Glutamatergic neuron (in vitro differentiated cells): ENCODE measurements at regions not wholly inside any gene's neighbourhood (a gene's known extent, or its start where the extent isn't known, plus 50 kb on each side); places are given as distances from the start of the nearest gene placed in this dataset.
"Not testable (repeated sequence)": the region's sequence is repeated elsewhere in the genome, so short reads cannot be mapped to it uniquely, and the experiment has no call there.

Experiments used
- DNase-seq: peaks from one replicate; pipeline ENCODE4 v3.0.0; 2022
- H3K27ac Mint-ChIP-seq: one replicate; pipeline ENCODE4 v1.8.0; 2020; ENCODE audit warnings: mild to moderate bottlenecking, mixed read lengths, inconsistent platforms; ENCODE audit not compliant: unreplicated experiment
- H3K27me3 Mint-ChIP-seq: one replicate; pipeline ENCODE4 v1.8.0; 2020; ENCODE audit warnings: mild to moderate bottlenecking, moderate library complexity, mixed read lengths, inconsistent platforms; ENCODE audit not compliant: unreplicated experiment
- H3K36me3 Mint-ChIP-seq: one replicate; pipeline ENCODE4 v1.8.0; 2020; ENCODE audit warnings: mild to moderate bottlenecking, mixed read lengths, inconsistent platforms; ENCODE audit not compliant: unreplicated experiment
- H3K4me1 Mint-ChIP-seq: one replicate; pipeline ENCODE4 v1.8.0; 2020; ENCODE audit warnings: mild to moderate bottlenecking, low read depth, mixed read lengths, inconsistent platforms; ENCODE audit not compliant: unreplicated experiment
- H3K4me3 Mint-ChIP-seq: one replicate; pipeline ENCODE4 v1.8.0; 2020; ENCODE audit warnings: mild to moderate bottlenecking, mixed read lengths, inconsistent platforms; ENCODE audit not compliant: unreplicated experiment
- H3K9me3 Mint-ChIP-seq: one replicate; pipeline ENCODE4 v1.8.0; 2020; ENCODE audit warnings: mild to moderate bottlenecking, moderate library complexity, mixed read lengths, inconsistent platforms; ENCODE audit not compliant: unreplicated experiment
- TF ChIP-seq, protein P1 (sequence below): fragments of 200-600 bp; sonication (generic); IDR thresholded peaks from one replicate; pipeline ENCODE4 v1.5.0; 2021; ENCODE audit not compliant: partially characterized antibody, unreplicated experiment

- Mint-ChIP-seq H3K27ac (no peak overlapping the region), H3K4me3 (no peak overlapping the region), H3K4me1 (no peaks in the 10 kb centered on the region), H3K36me3 (no peaks in the 10 kb centered on the region), H3K9me3 (peaks cover 3% of the 10 kb centered on the region), H3K27me3 (peaks cover 2% of the 10 kb centered on the region)
- TF ChIP-seq, protein P1, sequence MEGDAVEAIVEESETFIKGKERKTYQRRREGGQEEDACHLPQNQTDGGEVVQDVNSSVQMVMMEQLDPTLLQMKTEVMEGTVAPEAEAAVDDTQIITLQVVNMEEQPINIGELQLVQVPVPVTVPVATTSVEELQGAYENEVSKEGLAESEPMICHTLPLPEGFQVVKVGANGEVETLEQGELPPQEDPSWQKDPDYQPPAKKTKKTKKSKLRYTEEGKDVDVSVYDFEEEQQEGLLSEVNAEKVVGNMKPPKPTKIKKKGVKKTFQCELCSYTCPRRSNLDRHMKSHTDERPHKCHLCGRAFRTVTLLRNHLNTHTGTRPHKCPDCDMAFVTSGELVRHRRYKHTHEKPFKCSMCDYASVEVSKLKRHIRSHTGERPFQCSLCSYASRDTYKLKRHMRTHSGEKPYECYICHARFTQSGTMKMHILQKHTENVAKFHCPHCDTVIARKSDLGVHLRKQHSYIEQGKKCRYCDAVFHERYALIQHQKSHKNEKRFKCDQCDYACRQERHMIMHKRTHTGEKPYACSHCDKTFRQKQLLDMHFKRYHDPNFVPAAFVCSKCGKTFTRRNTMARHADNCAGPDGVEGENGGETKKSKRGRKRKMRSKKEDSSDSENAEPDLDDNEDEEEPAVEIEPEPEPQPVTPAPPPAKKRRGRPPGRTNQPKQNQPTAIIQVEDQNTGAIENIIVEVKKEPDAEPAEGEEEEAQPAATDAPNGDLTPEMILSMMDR, result no peak
- DNase-seq, result no peak
These were observed 95.4 kb downstream of the HIF1AN start for GRCh38 chr10:100631192-100631591.

- no peaks in the 10 kb centered on the region for H3K4me1 Mint-ChIP-seq
- no peak overlapping the region for H3K4me3 Mint-ChIP-seq
- H3K27me3 Mint-ChIP-seq, result no peaks in the 10 kb centered on the region
- no peak overlapping the region for H3K27ac Mint-ChIP-seq
- peaks cover 1% of the 10 kb centered on the region for H3K9me3 Mint-ChIP-seq
- DNase-seq, result no peak
- H3K36me3 Mint-ChIP-seq, result no peaks in the 10 kb centered on the region
- TF ChIP-seq, protein P1, result no peak
These were observed 96.3 kb downstream of the HIF1AN start for GRCh38 chr10:100632027-100632426.

- H3K4me3 Mint-ChIP-seq, result no peak overlapping the region
- H3K27ac Mint-ChIP-seq, result no peak overlapping the region
- TF ChIP-seq, protein P1, result no peak
- DNase-seq, result no peak
- H3K27me3 Mint-ChIP-seq, result no peaks in the 10 kb centered on the region
- no peaks in the 10 kb centered on the region for H3K36me3 Mint-ChIP-seq
- peaks cover 1% of the 10 kb centered on the region for H3K9me3 Mint-ChIP-seq
- peaks cover 9% of the 10 kb centered on the region for H3K4me1 Mint-ChIP-seq
These were observed 98.3 kb downstream of the HIF1AN start for GRCh38 chr10:100634034-100634433.

- H3K4me1 Mint-ChIP-seq, result peaks cover 9% of the 10 kb centered on the region
- no peaks in the 10 kb centered on the region for H3K27me3 Mint-ChIP-seq
- H3K27ac Mint-ChIP-seq, result no peak overlapping the region
- TF ChIP-seq, protein P1, result no peak
- no peaks in the 10 kb centered on the region for H3K36me3 Mint-ChIP-seq
- DNase-seq, result no peak
- H3K4me3 Mint-ChIP-seq, result no peak overlapping the region
- H3K9me3 Mint-ChIP-seq, result peaks cover 1% of the 10 kb centered on the region
These were observed 101.3 kb downstream of the HIF1AN start for GRCh38 chr10:100636848-100637553.

DNA sequence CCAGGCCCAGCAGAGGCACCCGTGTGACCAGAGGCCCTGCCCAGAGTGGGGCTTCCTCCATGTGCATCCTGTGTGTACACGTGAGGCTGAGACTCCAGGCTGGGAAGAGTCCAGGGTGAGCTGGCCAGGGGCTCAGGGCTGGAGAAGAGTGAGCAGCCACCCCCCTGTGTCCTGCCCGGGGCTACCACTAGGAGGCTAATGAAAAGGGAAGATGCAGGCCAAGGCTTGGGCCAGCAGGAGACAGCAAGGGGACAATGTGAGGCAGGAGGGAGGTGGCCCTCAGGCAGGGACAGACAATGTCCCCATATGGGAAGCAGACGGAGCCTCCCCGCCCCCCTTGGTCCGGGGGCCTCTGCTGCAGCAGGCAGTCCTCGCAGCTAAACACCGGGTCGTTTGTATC is 102.0 kb downstream of the HIF1AN start:
- Mint-ChIP-seq H3K9me3 (peaks cover 1% of the 10 kb centered on the region), H3K27ac (no peak overlapping the region), H3K36me3 (no peaks in the 10 kb centered on the region), H3K4me3 (peak overlapping the region; percentile 27), H3K4me1 (peaks cover 9% of the 10 kb centered on the region), H3K27me3 (peaks cover 4% of the 10 kb centered on the region)
- peak; percentile 87 for DNase-seq
- TF ChIP-seq, protein P1, result peak; percentile 80

DNA sequence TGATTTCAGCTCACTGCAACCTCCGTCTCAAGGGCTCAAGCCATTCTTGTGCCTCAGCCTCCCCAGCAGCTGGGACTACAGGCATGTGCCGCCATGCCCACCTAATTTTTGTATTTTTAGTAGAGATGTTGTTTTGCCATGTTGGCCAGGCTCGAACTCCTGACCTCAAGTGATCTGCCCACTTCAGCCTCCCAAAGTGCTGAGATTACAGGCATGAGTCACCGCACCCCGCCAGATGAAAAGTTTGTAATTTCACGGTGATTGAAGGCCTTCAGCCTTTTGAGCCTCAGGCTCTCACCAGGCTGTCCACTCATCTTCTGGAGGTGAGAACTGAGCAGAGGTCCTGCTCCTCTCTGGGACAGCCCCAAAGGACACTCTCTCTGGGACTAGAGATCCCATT is 103.2 kb downstream of the HIF1AN start:
- H3K9me3 Mint-ChIP-seq, H3K27ac Mint-ChIP-seq, H3K4me3 Mint-ChIP-seq, H3K4me1 Mint-ChIP-seq, DNase-seq, H3K27me3 Mint-ChIP-seq, H3K36me3 Mint-ChIP-seq: not testable (repeated sequence)
